AG04450 (cell line): ENCODE measurements at regions not wholly inside any gene's neighbourhood (a gene's known extent, or its start where the extent isn't known, plus 50 kb on each side); places are given as distances from the start of the nearest gene placed in this dataset.

ENCODE experiments used
- CTCF ChIA-PET: fragments of 300-600, 350-600 bp; formaldehyde crosslinking; extraction: SDS; loops from one replicate; lab custom pipeline; 2022; ENCODE audit warnings: antibody characterized with exemption, inconsistent platforms; lab: Charles Lee
- POLR2A ChIA-PET: fragments of 350-600 bp; formaldehyde crosslinking; extraction: SDS; loops from one replicate; lab custom pipeline; 2021; ENCODE audit warnings: antibody characterized with exemption, inconsistent platforms; lab: Yijun Ruan, JAX
- DNase-seq: peaks from one replicate; pipeline ENCODE4 v3.0.0-alpha.2; 2011; ENCODE audit warnings: low read depth, low spot score
- H3K27ac ChIP-seq: one replicate; pipeline ENCODE4 v1.5.1; 2012; ENCODE audit warnings: low read depth, low read length, control low read depth
- H3K27me3 ChIP-seq: one replicate; pipeline ENCODE4 v1.6.0; 2012; ENCODE audit warnings: low read length; ENCODE audit not compliant: control insufficient read depth, insufficient read depth
- H3K4me3 ChIP-seq: 2 replicates; pipeline ENCODE4 v1.5.1; 2011; ENCODE audit warnings: mild to moderate bottlenecking, low read depth, low read length, control low read depth
- H3K9me3 ChIP-seq: 2 replicates; pipeline ENCODE4 v1.5.1; 2012; ENCODE audit warnings: low read length; ENCODE audit not compliant: control insufficient read depth, insufficient read depth
- TF ChIP-seq, protein P1 (sequence below): IDR thresholded peaks from 2 replicates; pipeline ENCODE4 v1.5.1; 2011; ENCODE audit warnings: low read depth, low read length, control low read depth, inconsistent platforms

DNA sequence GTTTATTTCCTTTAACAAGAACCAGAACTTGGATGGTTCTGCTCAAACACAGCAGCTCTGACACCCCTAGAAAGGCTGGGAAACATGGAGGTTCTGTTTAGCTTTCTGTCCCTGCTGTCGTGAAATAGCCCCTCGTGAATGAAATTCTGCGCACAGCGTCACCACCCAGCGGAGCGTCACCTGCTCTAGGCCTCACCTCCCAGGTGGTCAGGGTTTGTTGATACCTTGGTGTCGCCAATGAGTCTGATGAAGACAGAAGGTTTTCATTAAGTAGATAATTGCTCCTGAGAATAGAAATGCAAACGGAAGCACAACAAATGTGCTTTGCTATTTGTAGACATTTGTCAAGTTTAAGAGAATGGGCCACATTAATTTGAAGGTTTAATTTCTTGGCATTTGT is 135.1 kb downstream of the EDN3 start:
- TF ChIP-seq, protein P1, sequence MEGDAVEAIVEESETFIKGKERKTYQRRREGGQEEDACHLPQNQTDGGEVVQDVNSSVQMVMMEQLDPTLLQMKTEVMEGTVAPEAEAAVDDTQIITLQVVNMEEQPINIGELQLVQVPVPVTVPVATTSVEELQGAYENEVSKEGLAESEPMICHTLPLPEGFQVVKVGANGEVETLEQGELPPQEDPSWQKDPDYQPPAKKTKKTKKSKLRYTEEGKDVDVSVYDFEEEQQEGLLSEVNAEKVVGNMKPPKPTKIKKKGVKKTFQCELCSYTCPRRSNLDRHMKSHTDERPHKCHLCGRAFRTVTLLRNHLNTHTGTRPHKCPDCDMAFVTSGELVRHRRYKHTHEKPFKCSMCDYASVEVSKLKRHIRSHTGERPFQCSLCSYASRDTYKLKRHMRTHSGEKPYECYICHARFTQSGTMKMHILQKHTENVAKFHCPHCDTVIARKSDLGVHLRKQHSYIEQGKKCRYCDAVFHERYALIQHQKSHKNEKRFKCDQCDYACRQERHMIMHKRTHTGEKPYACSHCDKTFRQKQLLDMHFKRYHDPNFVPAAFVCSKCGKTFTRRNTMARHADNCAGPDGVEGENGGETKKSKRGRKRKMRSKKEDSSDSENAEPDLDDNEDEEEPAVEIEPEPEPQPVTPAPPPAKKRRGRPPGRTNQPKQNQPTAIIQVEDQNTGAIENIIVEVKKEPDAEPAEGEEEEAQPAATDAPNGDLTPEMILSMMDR: no peak
- Histone ChIP-seq H3K9me3 (peaks cover 4% of the 10 kb centered on the region; the same call in 1 of the 2 replicates), H3K27me3 (no peaks in the 10 kb centered on the region), H3K27ac (no peak overlapping the region), H3K4me3 (no peak overlapping the region)
- ChIA-PET CTCF (no interaction called here), POLR2A (no interaction called here)
- DNase-seq: no peak

DNA sequence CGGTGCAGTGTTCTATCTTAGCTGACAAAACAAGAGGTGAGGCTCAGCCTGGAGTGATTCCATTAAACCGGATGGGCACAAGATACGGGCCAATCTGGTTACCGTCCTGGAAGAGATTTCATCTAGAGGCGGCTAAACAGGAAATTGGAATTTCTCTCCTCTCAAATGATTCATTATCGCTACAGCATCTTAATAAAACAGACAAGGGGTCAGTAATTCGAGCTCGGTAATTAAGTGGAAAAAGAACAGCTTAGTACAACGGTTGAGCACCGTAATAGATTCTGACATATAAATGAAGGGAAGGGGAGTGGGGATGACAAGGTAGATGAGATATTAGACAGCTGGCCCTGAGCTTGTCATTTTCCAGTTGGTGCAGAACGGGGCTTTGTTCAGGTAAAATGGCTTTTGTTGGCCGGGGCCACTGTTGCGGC is 137.2 kb downstream of the EDN3 start:
- POLR2A ChIA-PET: no interaction called here
- TF ChIP-seq, protein P1: no peak

DNA sequence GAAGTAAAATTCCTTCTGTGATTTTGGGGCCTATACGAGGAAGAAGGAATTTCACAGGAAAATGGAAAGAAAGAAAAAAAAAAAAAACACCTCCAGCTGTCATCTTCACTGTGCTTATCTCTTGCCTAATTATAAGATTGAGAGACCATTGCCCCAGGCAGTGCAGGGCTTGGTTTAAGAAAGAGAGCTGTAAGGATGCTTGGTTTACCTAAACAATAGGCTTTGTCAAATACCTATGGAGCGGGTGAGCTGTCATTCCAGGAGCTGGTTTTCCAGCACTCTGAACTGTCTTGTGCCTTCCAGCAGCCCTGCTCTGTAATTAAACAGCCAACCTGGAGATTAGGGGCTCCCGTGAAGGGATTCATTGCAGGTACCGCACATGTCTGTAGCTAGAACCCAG is 137.8 kb downstream of the EDN3 start:
- TF ChIP-seq, protein P1: no peak
- CTCF ChIA-PET: interaction anchor here (0.7 to 1.5 kb wide), 2 partner anchors 18 to 57 kb away, joined by 3 read pairs; no protein-coding TSS in a partner anchor
- POLR2A ChIA-PET: no interaction called here
- no peak overlapping the region for H3K27ac ChIP-seq
- H3K4me3 ChIP-seq: no peak overlapping the region
- no peaks in the 10 kb centered on the region for H3K27me3 ChIP-seq
- H3K9me3 ChIP-seq: peaks cover 4% of the 10 kb centered on the region; the same call in 1 of the 2 replicates
- DNase-seq: no peak

More for the DNA sequence above, 137.2 kb downstream of the EDN3 start:
- no peak for DNase-seq
- no peak overlapping the region for H3K4me3 ChIP-seq
- no peaks in the 10 kb centered on the region for H3K27me3 ChIP-seq
- CTCF ChIA-PET: interaction anchor here (0.7 to 1.5 kb wide), 2 partner anchors 19 to 58 kb away, joined by 3 read pairs; no protein-coding TSS in a partner anchor
- peaks cover 4% of the 10 kb centered on the region; the same call in 1 of the 2 replicates for H3K9me3 ChIP-seq
- H3K27ac ChIP-seq: no peak overlapping the region

- TF ChIP-seq, protein P1: no peak
- ChIA-PET CTCF (interaction anchor here (1.5 kb wide), 1 partner anchor 56 kb away, joined by 3 read pairs; no protein-coding TSS in a partner anchor), POLR2A (no interaction called here)
- no peak overlapping the region for H3K27ac ChIP-seq
- peaks cover 4% of the 10 kb centered on the region; the same call in 1 of the 2 replicates for H3K9me3 ChIP-seq
- H3K4me3 ChIP-seq: no peak overlapping the region
- no peaks in the 10 kb centered on the region for H3K27me3 ChIP-seq
- no peak for DNase-seq
These were observed 138.8 kb downstream of the EDN3 start for GRCh38 chr20:59439243-59439642.

DNA sequence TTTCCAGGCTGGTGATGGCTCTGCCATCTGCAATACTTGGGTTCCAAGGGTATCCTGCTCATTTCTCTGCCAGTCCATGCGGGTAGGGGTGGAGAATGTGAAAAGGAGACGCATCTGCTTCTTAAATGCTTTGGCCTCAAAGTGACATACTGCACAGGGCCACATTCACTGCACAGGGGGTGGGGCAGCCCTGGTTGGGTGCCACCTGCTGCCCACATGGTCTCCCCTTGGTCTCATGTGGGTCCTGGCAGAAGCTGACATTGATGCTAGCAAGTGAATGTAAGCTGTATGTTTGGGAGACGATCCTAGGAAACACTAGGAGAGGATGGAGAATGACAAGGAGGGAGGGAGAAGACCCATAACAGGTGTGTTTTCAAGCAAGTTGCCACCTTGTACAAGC is 140.9 kb downstream of the EDN3 start:
- TF ChIP-seq, protein P1: no peak
- Histone ChIP-seq H3K9me3 (peaks cover 4% of the 10 kb centered on the region; the same call in 1 of the 2 replicates), H3K4me3 (no peak overlapping the region), H3K27ac (no peak overlapping the region), H3K27me3 (no peaks in the 10 kb centered on the region)
- DNase-seq: no peak
- POLR2A ChIA-PET: no interaction called here
- CTCF ChIA-PET: no interaction called here
